Neural cell (in vitro differentiated cells): ENCODE measurements at regions not wholly inside any gene's neighbourhood (a gene's known extent, or its start where the extent isn't known, plus 50 kb on each side); places are given as distances from the start of the nearest gene placed in this dataset.

Source experiments
- H2AFZ ChIP-seq: fragments of 200-600, 300-800 bp; sonication (generic), shearing (Covaris generic); 2 replicates; pipeline ENCODE4 v1.6.0; 2014; ENCODE audit warnings: low read depth, mild to moderate bottlenecking, antibody characterized with exemption, low read length, moderate library complexity
- H3F3A ChIP-seq: fragments of 200-600 bp; shearing (Covaris generic); 2 replicates; pipeline ENCODE4 v1.6.1; 2016; ENCODE audit warnings: mild to moderate bottlenecking, moderate library complexity, mixed read lengths, antibody characterized with exemption, low read length; ENCODE audit not compliant: insufficient read depth, poor library complexity, severe bottlenecking
- H3K27ac ChIP-seq: fragments of 200-600, 300-800 bp; sonication (generic), shearing (Covaris generic); 2 replicates; pipeline ENCODE4 v1.5.1; 2014; ENCODE audit warnings: mild to moderate bottlenecking, low read length, moderate library complexity
- H3K27me3 ChIP-seq: fragments of 300-800, 200-600 bp; sonication (generic), shearing (Covaris generic); 2 replicates; pipeline ENCODE4 v1.6.0; 2014; ENCODE audit warnings: mild to moderate bottlenecking, low read depth, low read length, moderate library complexity; ENCODE audit not compliant: insufficient read depth
- H3K36me3 ChIP-seq: fragments of 300-800, 200-600 bp; sonication (generic), shearing (Covaris generic); 2 replicates; pipeline ENCODE4 v1.5.1; 2014; ENCODE audit warnings: mild to moderate bottlenecking, antibody characterized with exemption, low read length, moderate library complexity; ENCODE audit not compliant: insufficient read depth
- H3K4me2 ChIP-seq: fragments of 300-800, 200-600 bp; sonication (generic), shearing (Covaris generic); 2 replicates; pipeline ENCODE4 v1.6.0; 2014; ENCODE audit warnings: mild to moderate bottlenecking, low read length
- H3K4me3 ChIP-seq: fragments of 300-800, 200-600 bp; sonication (generic), shearing (Covaris generic); 2 replicates; pipeline ENCODE4 v1.5.1; 2014; ENCODE audit warnings: mild to moderate bottlenecking, low read length, moderate library complexity
- H3K79me2 ChIP-seq: fragments of 200-600 bp; shearing (Covaris generic); replicated peaks from 2 replicates; pipeline ENCODE4 v1.6.0; 2014; ENCODE audit warnings: mild to moderate bottlenecking, low read length, moderate library complexity; ENCODE audit not compliant: insufficient read depth
- H3K9ac ChIP-seq: fragments of 300-800, 200-600 bp; sonication (generic), shearing (Covaris generic); 2 replicates; pipeline ENCODE4 v1.6.1; 2016; ENCODE audit warnings: mild to moderate bottlenecking, low read length, mixed read lengths
- H3K9me2 ChIP-seq: fragments of 200-600 bp; shearing (Covaris generic); 2 replicates; pipeline ENCODE4 v1.6.1; 2016; ENCODE audit warnings: mild to moderate bottlenecking, low read length, mixed read lengths; ENCODE audit not compliant: insufficient read depth
- H3K9me3 ChIP-seq: fragments of 200-600, 300-800 bp; sonication (generic), shearing (Covaris generic); 2 replicates; pipeline ENCODE4 v1.6.1; 2016; ENCODE audit warnings: mild to moderate bottlenecking, mixed run types, low read length, moderate library complexity, mixed read lengths
- H4K20me1 ChIP-seq: fragments of 200-600 bp; shearing (Covaris generic); 2 replicates; pipeline ENCODE4 v1.6.1; 2016; ENCODE audit warnings: mild to moderate bottlenecking, mixed run types; ENCODE audit not compliant: insufficient read depth
- EP300 ChIP-seq: fragments of 450-650 bp; conservative IDR thresholded peaks from 2 replicates; pipeline ENCODE4 v1.6.1; 2014; ENCODE audit warnings: antibody characterized with exemption, mild to moderate bottlenecking, moderate library complexity; ENCODE audit not compliant: poor library complexity, severe bottlenecking
- EZH2 ChIP-seq: fragments of 200-600, 300-800 bp; shearing (Covaris generic), sonication (generic); IDR thresholded peaks from 2 replicates; pipeline ENCODE4 v1.6.1; 2014; ENCODE audit warnings: antibody characterized with exemption, low read length, borderline replicate concordance, mild to moderate bottlenecking; ENCODE audit not compliant: insufficient read depth, poor library complexity, severe bottlenecking
- MXI1 ChIP-seq: fragments of 450-650 bp; conservative IDR thresholded peaks from 2 replicates; pipeline ENCODE4 v1.6.1; 2014; ENCODE audit warnings: antibody characterized with exemption, mild to moderate bottlenecking; ENCODE audit not compliant: poor library complexity, severe bottlenecking
- POLR2AphosphoS5 ChIP-seq: IDR thresholded peaks from 2 replicates; pipeline ENCODE4 v1.6.1; 2012
- RAD21 ChIP-seq: fragments of 450-650 bp; conservative IDR thresholded peaks from 2 replicates; pipeline ENCODE4 v1.6.1; 2014; ENCODE audit warnings: antibody characterized with exemption, mild to moderate bottlenecking, moderate library complexity
- SMC3 ChIP-seq: fragments of 450-650 bp; conservative IDR thresholded peaks from 2 replicates; pipeline ENCODE4 v1.6.1; 2014; ENCODE audit warnings: antibody characterized with exemption, mild to moderate bottlenecking, moderate library complexity; ENCODE audit not compliant: poor library complexity
- TAF1 ChIP-seq: IDR thresholded peaks from 2 replicates; pipeline ENCODE4 v1.6.1; 2012; ENCODE audit warnings: low read depth
- TF ChIP-seq, protein P1 (sequence below): IDR thresholded peaks from 2 replicates; pipeline ENCODE4 v1.6.1; 2012; ENCODE audit warnings: borderline replicate concordance
- TF ChIP-seq, protein P2 (sequence below): fragments of 450-650 bp; IDR thresholded peaks from 2 replicates; pipeline ENCODE4 v1.5.1; 2014; ENCODE audit warnings: antibody characterized with exemption, mild to moderate bottlenecking, moderate library complexity; ENCODE audit not compliant: poor library complexity, severe bottlenecking

DNA sequence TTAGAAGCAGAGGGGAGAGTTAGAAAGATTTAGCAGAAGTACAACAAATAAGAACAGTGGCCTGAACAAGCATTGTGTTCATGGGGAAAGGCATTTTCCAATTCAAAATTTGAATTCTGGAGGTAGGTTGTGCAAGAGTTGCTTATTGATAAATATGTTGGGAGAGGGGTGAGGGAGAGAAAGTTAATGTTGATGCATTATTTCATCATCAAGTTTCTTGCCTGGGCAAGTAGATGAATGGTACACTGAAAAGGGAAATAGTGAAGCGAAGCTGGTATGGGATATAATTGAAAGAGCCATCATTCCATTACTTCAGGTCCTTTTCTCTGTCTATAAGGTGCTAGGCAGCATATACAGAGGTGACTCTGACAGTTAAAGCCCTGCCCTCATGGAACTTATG, 288.9 kb upstream of the GBE1 start:
- Histone ChIP-seq H3K27me3 (no peaks in the 10 kb centered on the region), H3K9me2 (no peaks in the 10 kb centered on the region), H3K27ac (no peak overlapping the region), H3K9me3 (no peaks in the 10 kb centered on the region), H3K79me2 (no peaks in the 10 kb centered on the region), H3K4me2 (no peak overlapping the region), H3K9ac (no peak overlapping the region), H3F3A (no peaks in the 10 kb centered on the region), H3K36me3 (no peaks in the 10 kb centered on the region), H4K20me1 (no peaks in the 10 kb centered on the region), H2AFZ (no peak overlapping the region), H3K4me3 (no peak overlapping the region)
- TF ChIP-seq EZH2 (no peak), RAD21 (no peak), EP300 (no peak), TAF1 (no peak), MXI1 (no peak), POLR2AphosphoS5 (no peak), SMC3 (no peak)
- TF ChIP-seq, protein P1, sequence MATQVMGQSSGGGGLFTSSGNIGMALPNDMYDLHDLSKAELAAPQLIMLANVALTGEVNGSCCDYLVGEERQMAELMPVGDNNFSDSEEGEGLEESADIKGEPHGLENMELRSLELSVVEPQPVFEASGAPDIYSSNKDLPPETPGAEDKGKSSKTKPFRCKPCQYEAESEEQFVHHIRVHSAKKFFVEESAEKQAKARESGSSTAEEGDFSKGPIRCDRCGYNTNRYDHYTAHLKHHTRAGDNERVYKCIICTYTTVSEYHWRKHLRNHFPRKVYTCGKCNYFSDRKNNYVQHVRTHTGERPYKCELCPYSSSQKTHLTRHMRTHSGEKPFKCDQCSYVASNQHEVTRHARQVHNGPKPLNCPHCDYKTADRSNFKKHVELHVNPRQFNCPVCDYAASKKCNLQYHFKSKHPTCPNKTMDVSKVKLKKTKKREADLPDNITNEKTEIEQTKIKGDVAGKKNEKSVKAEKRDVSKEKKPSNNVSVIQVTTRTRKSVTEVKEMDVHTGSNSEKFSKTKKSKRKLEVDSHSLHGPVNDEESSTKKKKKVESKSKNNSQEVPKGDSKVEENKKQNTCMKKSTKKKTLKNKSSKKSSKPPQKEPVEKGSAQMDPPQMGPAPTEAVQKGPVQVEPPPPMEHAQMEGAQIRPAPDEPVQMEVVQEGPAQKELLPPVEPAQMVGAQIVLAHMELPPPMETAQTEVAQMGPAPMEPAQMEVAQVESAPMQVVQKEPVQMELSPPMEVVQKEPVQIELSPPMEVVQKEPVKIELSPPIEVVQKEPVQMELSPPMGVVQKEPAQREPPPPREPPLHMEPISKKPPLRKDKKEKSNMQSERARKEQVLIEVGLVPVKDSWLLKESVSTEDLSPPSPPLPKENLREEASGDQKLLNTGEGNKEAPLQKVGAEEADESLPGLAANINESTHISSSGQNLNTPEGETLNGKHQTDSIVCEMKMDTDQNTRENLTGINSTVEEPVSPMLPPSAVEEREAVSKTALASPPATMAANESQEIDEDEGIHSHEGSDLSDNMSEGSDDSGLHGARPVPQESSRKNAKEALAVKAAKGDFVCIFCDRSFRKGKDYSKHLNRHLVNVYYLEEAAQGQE: no peak
- TF ChIP-seq, protein P2, sequence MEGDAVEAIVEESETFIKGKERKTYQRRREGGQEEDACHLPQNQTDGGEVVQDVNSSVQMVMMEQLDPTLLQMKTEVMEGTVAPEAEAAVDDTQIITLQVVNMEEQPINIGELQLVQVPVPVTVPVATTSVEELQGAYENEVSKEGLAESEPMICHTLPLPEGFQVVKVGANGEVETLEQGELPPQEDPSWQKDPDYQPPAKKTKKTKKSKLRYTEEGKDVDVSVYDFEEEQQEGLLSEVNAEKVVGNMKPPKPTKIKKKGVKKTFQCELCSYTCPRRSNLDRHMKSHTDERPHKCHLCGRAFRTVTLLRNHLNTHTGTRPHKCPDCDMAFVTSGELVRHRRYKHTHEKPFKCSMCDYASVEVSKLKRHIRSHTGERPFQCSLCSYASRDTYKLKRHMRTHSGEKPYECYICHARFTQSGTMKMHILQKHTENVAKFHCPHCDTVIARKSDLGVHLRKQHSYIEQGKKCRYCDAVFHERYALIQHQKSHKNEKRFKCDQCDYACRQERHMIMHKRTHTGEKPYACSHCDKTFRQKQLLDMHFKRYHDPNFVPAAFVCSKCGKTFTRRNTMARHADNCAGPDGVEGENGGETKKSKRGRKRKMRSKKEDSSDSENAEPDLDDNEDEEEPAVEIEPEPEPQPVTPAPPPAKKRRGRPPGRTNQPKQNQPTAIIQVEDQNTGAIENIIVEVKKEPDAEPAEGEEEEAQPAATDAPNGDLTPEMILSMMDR: no peak

DNA sequence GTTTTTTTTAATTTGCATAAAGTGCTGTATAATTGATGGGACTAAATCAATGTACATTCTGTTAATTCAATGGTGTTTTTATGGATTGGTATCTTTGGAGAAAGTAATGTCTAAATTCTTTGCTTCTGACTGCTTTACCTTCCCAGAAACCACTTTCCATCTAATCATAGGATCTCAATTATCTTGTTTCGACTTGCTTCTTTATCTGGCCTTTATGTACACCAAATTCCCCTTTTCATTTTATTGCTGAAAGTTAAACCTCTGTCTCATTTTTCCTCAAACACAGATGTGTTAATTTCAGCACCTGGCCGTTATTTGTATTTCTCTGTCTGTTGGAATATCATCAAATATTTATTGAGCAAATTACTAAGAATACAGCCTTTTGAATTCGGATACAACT, 287.3 kb upstream of the GBE1 start:
- Histone ChIP-seq H3F3A (no peaks in the 10 kb centered on the region), H3K9me2 (no peaks in the 10 kb centered on the region), H3K9ac (no peak overlapping the region), H3K27ac (no peak overlapping the region), H3K36me3 (no peaks in the 10 kb centered on the region), H3K4me3 (no peak overlapping the region), H3K9me3 (no peaks in the 10 kb centered on the region), H3K27me3 (no peaks in the 10 kb centered on the region), H2AFZ (no peak overlapping the region), H4K20me1 (no peaks in the 10 kb centered on the region), H3K4me2 (no peak overlapping the region), H3K79me2 (no peaks in the 10 kb centered on the region)
- TF ChIP-seq MXI1 (no peak), EP300 (no peak), EZH2 (no peak), SMC3 (no peak), TAF1 (no peak), RAD21 (no peak), POLR2AphosphoS5 (no peak)
- TF ChIP-seq, protein P2: no peak
- TF ChIP-seq, protein P1: no peak
